Memory B cell (primary cell): ENCODE measurements at regions not wholly inside any gene's neighbourhood (a gene's known extent, or its start where the extent isn't known, plus 50 kb on each side); places are given as distances from the start of the nearest gene placed in this dataset.
"Not testable (repeated sequence)": the region's sequence is repeated elsewhere in the genome, so short reads cannot be mapped to it uniquely, and the experiment has no call there.

Experiments
- ATAC-seq: fragments of 150-1000 bp; cut with Tn5 transposase; 2 replicates; pipeline ENCODE4 v1.10.0; 2021; ENCODE audit warnings: low read depth, mild to moderate bottlenecking, moderate library complexity
- DNase-seq, 2 donors: peaks; one replicate each; pipeline ENCODE4 v3.0.0; 2022; ENCODE audit warnings: low spot score in 2 of 2
- H3K27ac Mint-ChIP-seq: one replicate; pipeline ENCODE4 v1.8.0; 2022; ENCODE audit warnings: mild to moderate bottlenecking, moderate library complexity, mixed read lengths
- H3K27me3 Mint-ChIP-seq: one replicate; pipeline ENCODE4 v1.8.0; 2022; ENCODE audit warnings: mixed read lengths
- H3K36me3 Mint-ChIP-seq: one replicate; pipeline ENCODE4 v1.8.0; 2022; ENCODE audit warnings: mild to moderate bottlenecking, mixed read lengths
- H3K4me1 Mint-ChIP-seq: one replicate; pipeline ENCODE4 v1.8.0; 2022; ENCODE audit warnings: mixed read lengths
- H3K4me3 Mint-ChIP-seq: one replicate; pipeline ENCODE4 v1.8.0; 2022; ENCODE audit warnings: mild to moderate bottlenecking, moderate library complexity, mixed read lengths
- H3K9me3 Mint-ChIP-seq: one replicate; pipeline ENCODE4 v1.8.0; 2022; ENCODE audit warnings: mixed read lengths

DNA sequence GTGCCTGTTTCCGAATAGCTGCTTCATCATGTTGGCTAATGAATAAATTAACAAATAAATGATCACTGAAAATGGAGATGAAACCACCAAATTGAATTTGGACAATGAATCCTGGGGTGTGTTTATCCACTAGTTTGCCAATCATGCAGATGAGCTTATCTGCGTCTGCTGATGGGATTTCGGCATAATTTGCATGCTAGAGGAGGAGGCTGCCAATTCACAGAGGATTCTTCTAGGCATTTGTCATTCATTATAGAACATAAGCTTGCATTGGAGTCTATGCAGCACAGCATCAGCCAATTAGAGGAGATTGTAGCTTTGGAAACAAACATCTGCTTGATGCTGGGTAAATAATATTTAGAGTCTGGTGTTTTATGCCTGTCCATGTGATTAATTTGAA, 123.1 kb downstream of the NPIPB5 start:
- Mint-ChIP-seq H3K4me3 (no peak overlapping the region), H3K27ac (no peak overlapping the region), H3K4me1 (no peaks in the 10 kb centered on the region), H3K36me3 (no peaks in the 10 kb centered on the region), H3K9me3 (no peaks in the 10 kb centered on the region), H3K27me3 (no peaks in the 10 kb centered on the region)
- DNase-seq (no peak), ATAC-seq (no peak)

DNA sequence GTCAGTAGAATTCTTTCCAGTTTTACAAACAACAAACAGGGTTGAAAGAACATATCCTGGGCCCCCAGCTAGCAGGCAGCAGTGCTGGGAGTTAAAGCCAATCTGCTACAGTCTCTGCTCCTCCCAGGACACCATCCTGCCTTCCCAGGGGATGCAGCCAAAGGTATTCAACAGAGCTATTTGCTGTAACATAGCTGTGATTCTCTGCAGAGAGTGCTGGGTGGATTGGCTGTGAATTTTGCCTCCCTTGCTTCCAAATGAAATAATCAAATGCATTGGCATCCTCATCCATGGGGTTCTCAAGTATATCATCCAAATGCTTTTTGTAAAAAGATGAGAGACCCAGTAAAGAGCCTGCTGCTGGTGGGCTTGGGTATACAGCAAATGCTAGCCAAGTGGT, 124.3 kb downstream of the NPIPB5 start:
- no peaks in the 10 kb centered on the region for H3K9me3 Mint-ChIP-seq
- DNase-seq: no peak
- H3K36me3 Mint-ChIP-seq: no peaks in the 10 kb centered on the region
- no peak for ATAC-seq
- no peaks in the 10 kb centered on the region for H3K27me3 Mint-ChIP-seq
- no peaks in the 10 kb centered on the region for H3K4me1 Mint-ChIP-seq
- H3K4me3 Mint-ChIP-seq: no peak overlapping the region
- H3K27ac Mint-ChIP-seq: no peak overlapping the region

GRCh38 chr16:22635357-22635761, 124.7 kb downstream of the NPIPB5 start:
- no peak overlapping the region for H3K4me3 Mint-ChIP-seq
- DNase-seq (no peak), ATAC-seq (no peak)
- H3K27me3 Mint-ChIP-seq: no peaks in the 10 kb centered on the region
- H3K27ac Mint-ChIP-seq: no peak overlapping the region
- H3K4me1 Mint-ChIP-seq: no peaks in the 10 kb centered on the region
- H3K36me3 Mint-ChIP-seq: no peaks in the 10 kb centered on the region
- no peaks in the 10 kb centered on the region for H3K9me3 Mint-ChIP-seq

DNA sequence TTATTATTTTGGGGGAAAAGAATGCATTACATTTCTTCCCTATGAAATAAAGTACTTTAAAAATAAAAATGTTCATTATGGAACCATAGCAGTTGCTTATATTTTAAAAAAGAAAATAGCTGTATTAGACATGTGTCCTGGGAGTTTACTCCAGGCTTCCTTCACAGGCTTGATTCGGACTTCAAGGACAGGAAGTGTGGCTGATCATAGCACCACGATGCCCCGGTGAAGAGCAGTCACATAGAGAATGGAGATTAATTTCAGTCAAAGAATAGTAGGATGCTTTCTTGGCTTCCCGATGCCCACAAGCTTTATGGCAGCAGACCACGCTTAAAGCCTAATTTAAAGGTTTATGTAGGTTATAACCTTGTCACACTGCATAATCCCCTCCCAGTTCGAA, 125.1 kb downstream of the NPIPB5 start:
- Mint-ChIP-seq H3K4me1 (no peaks in the 10 kb centered on the region), H3K4me3 (no peak overlapping the region), H3K36me3 (no peaks in the 10 kb centered on the region), H3K9me3 (no peaks in the 10 kb centered on the region), H3K27ac (no peak overlapping the region), H3K27me3 (no peaks in the 10 kb centered on the region)
- ATAC-seq (no peak), DNase-seq (no peak)

GRCh38 chr16:22638393-22639206, 127.9 kb downstream of the NPIPB5 start:
- ATAC-seq (no peak), DNase-seq (no peak)
- Mint-ChIP-seq H3K36me3 (no peaks in the 10 kb centered on the region), H3K9me3 (no peaks in the 10 kb centered on the region), H3K4me3 (no peak overlapping the region), H3K27ac (no peak overlapping the region), H3K27me3 (no peaks in the 10 kb centered on the region), H3K4me1 (no peaks in the 10 kb centered on the region)

DNA sequence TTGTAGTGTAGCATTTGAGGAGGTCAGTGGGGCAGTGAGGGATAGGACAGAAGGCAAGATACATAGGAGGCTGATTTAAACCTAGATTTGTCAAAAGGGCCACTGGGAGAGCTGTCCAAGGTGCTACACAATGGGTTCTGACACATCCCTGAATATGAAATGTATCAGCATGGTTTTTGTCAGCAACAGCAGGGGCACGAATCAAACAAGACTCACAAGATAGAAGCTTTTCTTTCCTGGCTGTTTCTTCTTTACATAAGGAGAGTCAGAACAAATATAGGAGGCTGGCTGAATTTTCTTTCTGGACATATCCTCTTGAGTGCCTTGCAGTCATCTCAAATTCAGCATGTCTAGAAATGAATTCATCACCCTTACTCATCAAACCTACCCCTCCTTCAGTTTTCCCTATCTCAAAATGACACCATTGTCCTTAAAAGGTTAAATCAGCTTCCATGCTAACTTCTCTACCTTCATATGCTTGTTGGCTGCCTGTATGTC, 130.5 kb downstream of the NPIPB5 start:
- H3K27ac Mint-ChIP-seq: no peak overlapping the region
- no peaks in the 10 kb centered on the region for H3K27me3 Mint-ChIP-seq
- H3K4me1 Mint-ChIP-seq: no peaks in the 10 kb centered on the region
- no peaks in the 10 kb centered on the region for H3K9me3 Mint-ChIP-seq
- no peak for ATAC-seq
- no peak overlapping the region for H3K4me3 Mint-ChIP-seq
- no peak for DNase-seq
- no peaks in the 10 kb centered on the region for H3K36me3 Mint-ChIP-seq

GRCh38 chr16:22642416-22643088, 131.9 kb downstream of the NPIPB5 start:
- H3K9me3 Mint-ChIP-seq: no peaks in the 10 kb centered on the region
- DNase-seq (no peak), ATAC-seq (no peak)
- H3K27ac Mint-ChIP-seq: no peak overlapping the region
- H3K4me1 Mint-ChIP-seq: no peaks in the 10 kb centered on the region
- H3K4me3 Mint-ChIP-seq: no peak overlapping the region
- no peaks in the 10 kb centered on the region for H3K36me3 Mint-ChIP-seq
- no peaks in the 10 kb centered on the region for H3K27me3 Mint-ChIP-seq

DNA sequence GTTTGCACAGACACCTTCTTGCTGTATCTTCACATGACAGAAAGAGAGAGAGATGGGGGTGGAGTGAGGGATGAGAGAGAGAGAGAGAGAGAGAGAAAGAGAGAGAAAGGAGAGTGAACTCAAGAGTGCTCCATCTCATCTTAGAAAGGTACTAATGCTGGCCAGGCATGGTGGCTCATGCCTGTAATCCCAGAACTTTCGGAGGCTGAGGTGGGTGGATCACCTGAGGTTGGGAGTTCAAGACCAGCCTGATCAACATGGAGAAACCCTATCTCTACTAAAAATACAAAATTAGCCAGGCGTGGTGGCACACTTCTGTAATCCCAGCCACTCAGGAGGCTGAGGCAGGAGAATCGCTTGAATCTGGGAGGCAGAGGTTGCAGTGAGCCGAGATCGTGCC, 132.5 kb downstream of the NPIPB5 start:
- not testable (repeated sequence) for H3K27ac Mint-ChIP-seq, H3K27me3 Mint-ChIP-seq, H3K4me1 Mint-ChIP-seq, H3K4me3 Mint-ChIP-seq, H3K36me3 Mint-ChIP-seq, H3K9me3 Mint-ChIP-seq, ATAC-seq, DNase-seq

DNA sequence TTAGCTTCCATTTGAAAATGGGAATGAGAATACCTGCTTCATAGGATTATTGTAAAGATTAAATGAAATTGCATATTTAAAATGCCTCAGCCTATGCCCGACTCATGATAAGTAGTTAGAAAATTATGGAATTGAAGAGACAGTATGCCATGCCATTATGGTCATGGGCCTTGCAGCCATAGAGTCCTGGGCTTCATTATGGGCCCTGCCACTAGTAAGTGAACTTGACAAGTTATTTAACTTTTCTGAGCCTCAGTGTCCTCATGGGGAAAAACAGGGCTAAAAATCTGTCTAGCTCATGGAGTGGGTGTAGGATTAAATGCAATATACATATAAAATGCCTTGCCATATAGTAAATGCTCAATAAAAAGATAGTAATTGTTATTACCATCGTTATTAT, 133.2 kb downstream of the NPIPB5 start:
- ATAC-seq: no peak
- H3K4me1 Mint-ChIP-seq: no peaks in the 10 kb centered on the region
- DNase-seq: no peak
- H3K9me3 Mint-ChIP-seq: no peaks in the 10 kb centered on the region
- no peaks in the 10 kb centered on the region for H3K36me3 Mint-ChIP-seq
- no peak overlapping the region for H3K27ac Mint-ChIP-seq
- H3K4me3 Mint-ChIP-seq: no peak overlapping the region
- no peaks in the 10 kb centered on the region for H3K27me3 Mint-ChIP-seq

DNA sequence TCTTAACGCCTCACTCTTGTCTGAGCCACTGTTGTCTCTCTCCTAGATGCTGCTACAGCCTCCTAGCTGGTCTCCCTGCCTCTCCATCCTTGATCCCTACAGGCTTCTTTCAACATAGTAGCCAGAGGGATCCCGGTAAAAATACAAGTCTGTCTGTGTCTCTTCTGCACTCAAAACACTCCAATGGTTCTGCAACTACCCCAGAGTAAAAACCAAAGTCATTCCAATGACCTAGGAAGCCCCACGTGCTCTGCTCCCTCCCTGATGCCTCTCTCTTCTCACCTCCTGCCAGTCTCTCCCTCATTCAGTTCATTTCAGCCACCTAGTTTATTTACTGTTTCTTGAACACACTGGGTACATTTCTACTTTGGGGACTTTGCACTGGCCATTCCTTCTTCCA, 135.2 kb downstream of the NPIPB5 start:
- no peaks in the 10 kb centered on the region for H3K9me3 Mint-ChIP-seq

DNA sequence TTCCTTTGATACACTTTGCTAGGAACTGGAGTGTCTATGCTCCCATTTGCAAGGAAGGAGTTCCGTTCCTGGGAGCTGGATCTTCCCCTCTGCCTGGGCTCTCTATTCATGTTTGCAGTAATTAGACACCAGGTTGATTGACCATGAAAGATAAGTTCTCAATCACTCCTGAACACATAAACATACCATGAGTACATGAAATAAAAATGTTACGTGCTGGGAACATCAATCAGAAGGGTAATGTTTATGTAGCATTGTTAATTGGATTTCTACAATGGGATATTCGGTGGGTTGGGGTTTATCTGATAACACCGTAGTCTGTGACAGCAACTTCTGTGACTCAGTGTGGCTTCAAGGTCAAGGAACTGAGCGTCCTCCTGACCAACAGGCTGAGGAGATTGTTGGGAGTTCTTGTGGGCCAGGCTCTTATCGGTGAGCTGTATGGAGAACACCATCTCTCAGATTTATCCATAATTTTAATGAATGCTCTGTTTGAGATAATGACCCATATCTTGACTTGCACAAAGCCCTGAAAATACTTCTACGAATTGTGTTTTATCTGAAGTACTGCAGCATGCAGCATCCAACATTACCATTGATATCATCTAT, 136.4 kb downstream of the NPIPB5 start:
- Mint-ChIP-seq H3K4me1 (no peaks in the 10 kb centered on the region), H3K27ac (no peak overlapping the region), H3K27me3 (peaks cover 4% of the 10 kb centered on the region), H3K4me3 (no peak overlapping the region), H3K36me3 (no peaks in the 10 kb centered on the region), H3K9me3 (no peaks in the 10 kb centered on the region)
- DNase-seq: no peak
- ATAC-seq: no peak

More for the DNA sequence above, 135.2 kb downstream of the NPIPB5 start:
- Mint-ChIP-seq H3K27ac (no peak overlapping the region), H3K4me1 (no peaks in the 10 kb centered on the region), H3K36me3 (no peaks in the 10 kb centered on the region), H3K27me3 (no peaks in the 10 kb centered on the region), H3K4me3 (no peak overlapping the region)
- DNase-seq: no peak
- ATAC-seq: no peak

DNA sequence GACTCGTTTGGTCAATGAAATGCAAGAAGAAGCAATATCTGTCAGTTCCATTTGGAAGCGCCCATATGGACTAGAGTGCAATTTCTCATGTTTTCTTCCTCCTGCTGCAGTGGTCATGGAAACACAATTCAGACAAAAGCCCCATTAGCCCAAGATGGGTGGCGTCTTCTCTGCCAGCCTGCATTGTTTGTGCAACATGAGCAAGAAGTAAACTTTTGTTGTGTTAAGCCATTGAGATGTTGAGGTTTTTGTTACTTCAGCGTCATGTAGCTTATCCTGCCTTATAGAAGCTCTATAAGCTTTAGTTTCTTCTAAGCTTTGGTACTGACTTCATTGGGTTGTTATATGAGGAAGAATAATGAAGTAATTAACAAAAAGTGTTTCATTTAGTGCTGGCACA, 137.4 kb downstream of the NPIPB5 start:
- Mint-ChIP-seq H3K36me3 (no peaks in the 10 kb centered on the region), H3K27ac (no peak overlapping the region), H3K27me3 (peaks cover 5% of the 10 kb centered on the region), H3K9me3 (no peaks in the 10 kb centered on the region), H3K4me3 (no peak overlapping the region), H3K4me1 (no peaks in the 10 kb centered on the region)
- no peak for ATAC-seq
- DNase-seq: no peak

DNA sequence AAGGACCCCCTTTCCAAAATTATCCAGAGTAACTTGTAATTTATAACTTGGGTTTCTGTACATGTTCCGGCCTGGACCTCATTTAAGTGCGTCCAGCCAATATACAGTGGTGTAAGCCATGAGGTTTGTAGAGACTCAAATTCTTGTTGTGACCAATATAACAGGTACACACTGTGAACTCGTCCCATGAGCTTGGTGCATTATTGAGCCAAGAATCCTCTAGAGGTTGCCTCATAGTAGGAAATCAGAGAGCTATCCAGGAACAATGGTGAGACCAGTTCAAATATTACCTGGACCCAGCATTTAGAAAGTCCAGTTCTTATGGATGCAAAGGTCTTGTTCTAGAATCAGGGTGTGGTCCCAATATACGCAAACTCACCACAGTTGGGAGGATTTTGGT, 138.2 kb downstream of the NPIPB5 start:
- Mint-ChIP-seq H3K4me1 (no peaks in the 10 kb centered on the region), H3K9me3 (no peaks in the 10 kb centered on the region), H3K27ac (no peak overlapping the region), H3K27me3 (peaks cover 8% of the 10 kb centered on the region), H3K4me3 (no peak overlapping the region), H3K36me3 (no peaks in the 10 kb centered on the region)
- ATAC-seq (no peak), DNase-seq (no peak)

DNA sequence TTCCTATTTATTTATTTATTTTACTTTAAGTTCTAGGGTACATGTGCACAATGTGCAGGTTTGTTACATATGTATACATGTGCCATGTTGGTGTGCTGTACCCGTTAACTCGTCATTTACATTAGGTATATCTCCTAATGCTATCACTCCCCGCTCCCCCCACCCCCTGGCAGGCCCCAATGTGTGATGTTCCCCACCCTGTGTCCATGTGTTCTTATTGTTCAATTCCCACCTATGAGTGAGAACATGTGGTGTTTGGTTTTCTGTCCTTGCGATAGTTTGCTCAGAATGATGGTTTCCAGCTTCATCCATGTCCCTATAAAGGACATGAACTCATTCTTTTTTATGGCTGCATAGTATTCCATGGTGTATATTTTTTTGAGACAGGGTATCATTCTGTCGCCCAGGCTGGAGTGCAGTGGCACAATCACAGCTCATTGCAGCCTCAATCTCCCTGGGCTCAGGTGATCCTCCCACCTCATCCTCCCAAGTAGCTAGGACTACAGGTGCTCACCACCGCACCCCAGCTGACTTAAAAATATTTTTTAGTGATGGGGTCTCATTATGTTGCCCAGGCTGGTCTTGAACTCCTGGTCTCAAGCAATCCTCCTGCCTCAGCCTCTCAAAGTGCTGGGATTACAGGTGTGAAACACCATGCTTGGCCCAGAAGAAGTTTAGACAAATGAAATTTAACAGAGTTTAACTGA, 140.6 kb downstream of the NPIPB5 start:
- not testable (repeated sequence) for H3K36me3 Mint-ChIP-seq, ATAC-seq, H3K4me1 Mint-ChIP-seq, H3K27ac Mint-ChIP-seq, DNase-seq, H3K9me3 Mint-ChIP-seq, H3K4me3 Mint-ChIP-seq
- H3K27me3 Mint-ChIP-seq: peaks cover 13% of the 10 kb centered on the region
